Activated CD8-positive, alpha-beta memory T cell treated with anti-CD3 and anti-CD28 coated beads, Interleukin-2, amount 50 U/mL, for 1 hour (primary cell): ENCODE measurements at regions not wholly inside any gene's neighbourhood (a gene's known extent, or its start where the extent isn't known, plus 50 kb on each side); places are given as distances from the start of the nearest gene placed in this dataset.

Source experiments
- DNase-seq: peaks from one replicate; pipeline ENCODE4 v3.0.0-alpha.2; 2020; ENCODE audit errors: extremely low read depth

DNA sequence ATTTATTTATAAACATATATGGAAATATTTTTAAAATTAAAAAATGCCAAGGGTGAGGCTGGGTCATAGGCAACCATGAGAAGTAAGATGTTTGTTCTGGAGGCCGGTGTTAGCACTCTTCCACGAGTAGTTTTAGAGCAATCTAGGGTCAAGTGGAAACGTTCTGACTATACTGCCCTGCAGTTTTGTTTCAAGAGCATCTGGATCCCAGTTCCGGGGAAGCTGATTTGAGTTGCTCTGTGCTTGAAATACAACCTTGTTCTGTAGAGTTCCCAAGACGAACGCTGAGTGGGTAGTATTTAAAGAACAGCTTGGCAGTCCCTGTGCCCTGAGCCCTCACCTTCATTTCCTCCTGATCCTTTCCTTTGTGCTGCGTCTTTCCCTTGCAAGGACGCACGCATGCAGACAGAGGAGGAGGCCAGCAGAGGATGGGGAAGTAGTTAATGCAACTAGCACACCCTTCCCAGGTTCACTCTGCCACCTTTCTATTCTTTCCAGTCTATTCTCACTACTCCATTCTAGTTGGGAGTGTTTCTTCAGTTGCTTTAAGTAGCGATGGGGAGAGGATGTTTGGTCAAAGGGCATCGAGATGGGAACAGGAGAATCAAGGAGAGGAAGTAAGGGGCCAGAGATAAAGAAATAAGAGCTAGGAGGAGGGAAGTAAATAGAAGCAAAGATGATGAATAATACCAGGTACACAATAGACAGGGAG, 68.3 kb upstream of the ZSWIM6 start:
- no peak for DNase-seq

DNA sequence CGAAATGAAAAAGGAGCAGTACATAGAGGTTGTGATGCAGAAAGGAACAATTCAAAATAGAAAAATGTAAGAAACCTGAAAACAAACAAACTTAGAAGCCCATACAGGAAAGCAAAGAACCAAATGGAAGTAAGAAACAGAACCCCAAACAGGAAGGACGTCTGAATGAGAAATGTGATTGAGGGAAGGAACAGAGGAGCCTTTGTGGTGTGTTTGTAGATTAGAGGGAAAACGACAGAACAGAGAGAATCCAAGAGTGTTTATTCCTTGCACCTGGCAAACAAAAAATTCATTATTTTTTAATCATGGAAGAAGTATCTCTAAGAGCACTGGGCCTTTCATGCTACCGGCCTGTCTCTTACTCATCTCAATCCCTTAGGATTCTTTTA, 67.8 kb upstream of the ZSWIM6 start:
- no peak for DNase-seq

DNA sequence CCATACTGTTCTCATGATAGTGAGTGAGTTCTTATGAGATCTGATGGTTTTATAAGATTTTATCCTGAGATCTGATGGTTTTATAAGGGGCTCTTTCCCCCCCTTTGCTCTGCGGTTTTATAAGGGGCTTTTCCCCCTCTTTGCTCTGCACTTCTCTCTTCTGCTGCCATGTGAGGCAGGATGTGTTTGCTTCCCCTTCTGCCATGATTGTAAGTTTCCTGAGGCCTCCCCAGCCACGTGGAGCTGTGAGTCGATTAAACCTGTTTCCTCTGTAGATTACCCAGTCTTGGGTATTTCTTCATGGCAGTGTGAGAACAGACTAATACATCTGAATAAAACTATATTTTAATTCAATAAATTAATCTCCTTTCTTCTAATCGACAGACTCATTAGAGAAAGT, 64.9 kb upstream of the ZSWIM6 start:
- no peak for DNase-seq

DNA sequence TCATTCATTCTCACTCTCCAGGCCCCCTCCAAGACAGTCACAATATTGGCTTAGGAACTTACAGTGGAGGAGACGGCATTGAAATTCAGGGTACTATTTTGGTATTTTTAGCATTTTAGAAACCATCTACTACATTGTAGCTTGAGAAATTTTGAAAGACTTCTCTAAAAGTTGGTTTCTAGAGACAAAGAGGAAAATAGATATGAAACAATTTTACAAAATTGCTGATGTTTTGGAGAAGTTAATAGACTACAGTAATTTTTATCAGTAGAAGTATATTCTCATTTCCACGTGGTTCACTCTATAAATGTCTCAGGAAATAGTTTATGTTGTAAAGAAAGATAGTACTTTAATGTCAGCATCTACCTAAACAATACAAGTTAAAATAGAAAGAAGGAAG, 63.2 kb upstream of the ZSWIM6 start:
- DNase-seq = no peak

DNA sequence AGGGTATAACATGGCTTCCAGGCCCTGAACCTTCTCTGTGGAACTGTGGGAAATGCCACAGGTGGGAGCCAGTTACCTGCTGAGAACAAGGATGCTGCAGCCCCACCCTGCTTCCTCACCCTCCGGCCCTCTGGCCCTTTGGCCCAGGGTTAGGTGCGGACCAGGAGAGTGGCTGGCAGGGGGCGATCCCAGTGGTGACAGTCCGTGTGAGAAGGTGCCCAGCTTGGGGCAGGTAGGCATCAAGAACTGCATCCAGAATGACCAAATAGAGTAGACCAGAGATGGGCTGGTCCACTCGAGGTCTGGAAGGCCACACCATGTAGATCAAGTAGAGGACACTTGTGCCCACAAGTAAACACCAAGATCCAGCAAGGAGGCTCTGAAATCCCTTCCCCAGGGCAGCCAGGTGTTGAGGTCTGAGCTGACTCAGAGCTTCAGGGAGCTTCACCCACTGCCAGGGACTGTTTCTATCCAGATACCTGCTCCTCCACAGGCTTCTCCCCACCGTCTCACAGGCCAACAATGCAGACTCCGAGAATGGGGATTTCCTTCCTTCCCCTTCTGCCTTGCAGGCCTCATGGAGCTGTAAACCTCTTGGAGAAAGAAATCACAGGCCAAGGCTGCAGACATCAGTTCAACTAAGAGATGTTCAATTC, 61.4 kb upstream of the ZSWIM6 start:
- DNase-seq = no peak

DNA sequence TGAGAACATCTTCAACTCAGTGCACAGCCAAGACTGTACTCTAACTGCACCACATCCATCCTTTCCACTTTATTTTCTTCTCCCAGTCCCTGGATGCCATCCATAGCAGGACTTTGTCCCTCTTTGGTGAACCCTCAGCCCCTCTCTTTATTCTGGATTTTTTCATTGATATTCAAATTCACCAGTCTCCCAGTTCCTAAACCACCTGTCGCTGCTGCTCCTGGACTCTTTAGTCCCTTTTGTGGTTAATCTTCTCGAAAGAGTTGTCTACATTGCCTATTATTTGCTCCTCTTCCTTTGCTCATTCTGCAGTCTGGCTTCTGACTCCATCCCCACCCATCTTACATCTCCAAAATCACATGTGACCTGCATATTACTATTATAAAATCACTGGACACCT, 59.4 kb upstream of the ZSWIM6 start:
- no peak for DNase-seq

DNA sequence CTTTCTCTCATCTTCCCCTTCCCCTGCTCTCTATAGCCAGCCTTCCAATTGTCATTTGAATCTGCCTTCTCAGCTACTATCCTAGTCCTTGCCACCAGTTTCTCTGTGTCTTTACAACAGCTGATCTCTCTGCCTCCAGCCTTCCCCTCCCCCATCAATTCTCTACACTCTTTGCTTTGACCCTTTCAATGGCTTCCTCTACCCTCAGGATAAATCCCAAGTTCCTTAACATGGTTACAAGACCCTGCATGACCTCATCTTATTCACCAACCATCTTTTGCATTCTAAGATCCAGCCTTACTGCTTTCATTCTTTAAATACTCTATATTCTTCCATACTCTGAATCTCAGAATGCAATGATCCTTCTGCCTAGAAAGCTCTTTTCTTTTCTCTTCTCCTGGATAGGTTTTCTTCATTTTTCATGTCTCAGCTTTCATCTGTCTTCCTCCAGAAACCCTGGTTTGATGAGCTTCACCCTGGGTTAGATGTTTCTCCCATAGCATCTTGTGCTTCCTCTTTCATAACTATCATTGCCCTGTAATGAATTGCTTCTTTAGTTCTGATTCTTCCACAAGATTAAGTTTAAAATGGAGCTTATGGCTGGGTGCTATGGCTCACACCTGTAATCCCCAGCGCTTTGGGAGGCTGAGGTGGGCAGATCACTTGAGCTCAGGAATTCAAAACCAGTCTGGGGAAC, 58.6 kb upstream of the ZSWIM6 start:
- DNase-seq = no peak

DNA sequence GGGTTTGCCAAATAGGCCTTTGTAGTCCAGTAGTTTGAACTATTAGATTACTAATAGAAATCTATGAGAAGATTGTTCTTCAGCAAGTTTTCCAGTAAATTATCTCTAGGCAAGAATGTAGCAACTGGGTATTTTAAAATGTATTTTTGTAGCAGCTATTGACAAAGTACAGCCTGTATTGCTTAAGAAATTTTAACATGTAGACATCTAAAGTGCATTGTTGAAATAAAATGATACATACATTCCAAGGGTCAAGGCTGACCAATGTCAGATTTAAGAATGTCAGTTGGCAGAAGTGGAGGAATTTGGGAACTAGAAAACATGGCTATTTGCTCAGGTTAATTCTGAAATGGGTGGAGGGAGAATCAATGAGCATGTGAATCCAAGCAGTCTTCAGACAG, 57.5 kb upstream of the ZSWIM6 start:
- no peak for DNase-seq

DNA sequence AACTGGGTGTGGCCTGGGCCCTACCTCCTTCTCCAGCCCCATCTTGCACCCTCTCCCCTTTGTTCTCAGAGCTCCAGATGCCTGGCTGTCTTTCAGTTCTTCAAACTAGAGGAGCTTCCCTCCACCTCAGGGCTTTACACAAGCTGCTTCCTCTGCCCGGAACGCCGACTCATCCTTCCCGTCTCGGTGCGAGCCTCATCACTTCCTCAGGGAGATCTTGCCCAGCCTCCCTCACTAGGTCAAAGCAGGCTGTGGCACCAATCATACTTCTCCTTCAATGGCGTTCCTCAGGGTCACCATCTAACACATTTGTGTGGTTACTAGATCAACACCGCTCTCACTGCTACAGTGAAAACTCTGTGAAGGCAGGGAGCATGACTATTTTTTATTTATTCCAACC, 56.2 kb upstream of the ZSWIM6 start:
- no peak for DNase-seq

DNA sequence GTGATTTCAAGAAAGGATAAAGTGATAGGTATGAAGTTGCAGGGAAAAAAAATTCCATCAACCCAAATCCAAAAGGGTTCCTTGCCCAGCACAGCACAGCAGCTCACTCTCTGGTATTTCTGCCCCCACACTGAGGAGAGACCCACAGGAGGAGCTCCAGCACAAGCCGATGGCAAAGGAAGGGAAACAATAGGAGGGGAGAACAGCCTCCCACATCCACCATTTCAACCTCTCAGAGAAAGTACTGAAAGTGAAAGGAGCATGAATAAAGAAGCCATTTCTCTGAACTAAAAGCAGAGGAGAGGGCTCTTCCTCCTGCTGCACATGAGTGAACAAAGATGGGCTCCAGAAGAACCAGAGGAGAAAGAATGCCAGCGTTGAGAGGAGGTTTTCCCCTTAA, 54.9 kb upstream of the ZSWIM6 start:
- no peak for DNase-seq

DNA sequence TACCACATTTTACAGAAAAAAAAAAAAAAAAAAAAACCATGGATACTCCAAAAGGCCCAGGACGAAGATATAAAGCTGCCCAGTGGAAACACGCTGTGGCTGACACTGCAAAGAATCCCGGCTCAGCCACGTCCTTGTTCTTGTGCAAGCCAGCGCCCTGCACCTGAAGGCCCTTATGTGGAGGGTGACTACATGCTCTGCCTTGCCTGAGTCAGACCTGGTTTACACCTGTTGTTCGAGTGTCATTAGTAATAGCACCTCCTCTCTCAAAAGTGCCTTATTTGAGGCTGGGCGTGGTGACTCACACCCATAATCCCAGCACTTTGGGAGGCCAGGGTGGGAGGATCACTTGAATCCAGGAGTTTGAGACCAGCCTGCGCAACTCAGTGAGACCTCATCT, 54.3 kb upstream of the ZSWIM6 start:
- DNase-seq = no peak

DNA sequence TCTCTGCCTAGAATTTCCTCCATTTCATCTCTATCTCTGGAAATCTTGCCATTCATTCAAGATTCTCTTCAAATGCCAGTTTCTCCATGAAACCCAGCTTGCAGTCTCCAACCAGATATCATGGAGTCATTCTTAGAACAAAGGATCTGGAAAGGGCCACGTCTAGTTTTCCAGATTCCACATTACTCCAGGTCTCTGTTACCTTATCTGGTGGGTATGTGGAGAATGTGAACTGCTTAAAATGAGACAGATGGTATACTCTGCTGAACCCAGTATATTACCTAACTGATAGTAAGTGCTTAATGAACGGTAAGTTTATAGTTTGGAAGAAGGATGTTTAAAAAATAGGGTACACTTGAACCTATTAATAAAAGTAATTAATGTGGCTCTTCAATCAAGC, 52.3 kb upstream of the ZSWIM6 start:
- DNase-seq = no peak

DNA sequence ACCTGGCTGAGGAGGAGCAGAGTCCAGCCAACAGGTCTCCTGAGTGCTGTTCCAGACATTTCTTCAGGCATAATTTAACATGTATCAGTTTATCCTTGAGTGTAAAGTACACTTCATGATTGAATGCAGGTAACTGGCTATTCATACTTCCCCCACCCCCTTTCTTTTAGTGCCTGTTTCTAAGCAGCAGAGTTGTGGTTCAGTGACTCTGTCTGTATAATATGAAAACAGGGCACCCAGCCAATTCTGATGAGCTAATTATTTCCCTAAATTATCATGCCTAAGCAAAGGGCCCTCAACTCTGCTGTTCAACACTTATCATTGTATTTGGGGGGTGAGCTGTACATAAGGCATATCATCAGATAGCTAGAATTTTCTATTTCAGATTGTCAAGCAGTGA, 51.9 kb upstream of the ZSWIM6 start:
- peak; percentile 4 for DNase-seq

DNA sequence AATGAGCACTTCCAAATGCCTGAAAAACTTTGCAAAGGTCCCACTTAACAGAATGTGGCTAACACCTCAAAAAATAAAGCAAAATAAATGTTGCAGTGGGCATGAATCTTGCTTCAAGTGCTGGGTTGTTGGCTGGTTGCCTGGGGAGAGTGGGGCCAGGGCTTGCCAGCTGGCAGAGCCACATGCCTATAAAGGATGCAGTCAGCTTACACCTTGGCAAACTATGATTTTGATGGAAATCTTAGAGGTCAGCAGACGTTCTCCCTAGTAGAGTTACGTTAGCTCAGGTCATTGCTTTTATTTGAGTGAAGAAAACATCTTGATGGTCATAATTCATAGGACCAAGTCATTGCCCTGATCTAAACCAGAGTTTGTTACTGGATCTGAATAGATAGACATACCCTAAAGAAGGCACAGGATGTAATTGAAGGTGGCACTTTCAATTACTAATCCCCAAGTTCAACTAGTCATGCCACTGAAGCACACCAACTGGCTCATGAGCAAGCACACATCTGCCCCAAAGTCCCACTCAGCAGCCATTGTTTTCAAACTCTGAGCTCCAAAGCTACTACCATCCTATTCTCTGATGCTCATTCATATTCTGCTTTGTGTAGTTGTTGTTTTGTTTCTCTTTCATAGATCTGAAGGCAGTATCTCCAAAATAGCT, 51.2 kb upstream of the ZSWIM6 start:
- DNase-seq = no peak

DNA sequence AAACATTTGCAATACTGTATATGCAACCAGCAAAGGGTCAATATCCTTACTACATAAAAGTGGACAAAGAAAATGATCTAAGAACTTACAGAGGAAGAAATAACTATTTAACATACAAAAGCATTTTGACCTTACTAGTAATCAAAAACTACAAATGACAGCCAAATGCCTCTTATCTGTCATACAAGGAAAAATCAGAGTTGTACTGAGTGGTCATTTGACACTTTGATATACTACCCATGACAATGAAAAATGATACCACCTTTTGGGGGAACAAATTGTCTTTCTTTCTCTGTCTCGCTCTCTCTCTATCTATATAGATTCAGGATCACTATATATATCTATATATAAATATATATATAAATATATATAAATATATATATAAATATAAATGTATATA, 50.4 kb upstream of the ZSWIM6 start:
- DNase-seq = no peak
